NCI-H2107 treated with DMSO at 0.1 percent for 48 hours (cell line): ENCODE measurements at regions not wholly inside any gene's neighbourhood (a gene's known extent, or its start where the extent isn't known, plus 50 kb on each side); places are given as distances from the start of the nearest gene placed in this dataset.

Source experiments
- DNase-seq: peaks from one replicate; lab custom pipeline; 2025; ENCODE audit not compliant: unreplicated experiment; lab: John Stamatoyannopoulos, UW

DNA sequence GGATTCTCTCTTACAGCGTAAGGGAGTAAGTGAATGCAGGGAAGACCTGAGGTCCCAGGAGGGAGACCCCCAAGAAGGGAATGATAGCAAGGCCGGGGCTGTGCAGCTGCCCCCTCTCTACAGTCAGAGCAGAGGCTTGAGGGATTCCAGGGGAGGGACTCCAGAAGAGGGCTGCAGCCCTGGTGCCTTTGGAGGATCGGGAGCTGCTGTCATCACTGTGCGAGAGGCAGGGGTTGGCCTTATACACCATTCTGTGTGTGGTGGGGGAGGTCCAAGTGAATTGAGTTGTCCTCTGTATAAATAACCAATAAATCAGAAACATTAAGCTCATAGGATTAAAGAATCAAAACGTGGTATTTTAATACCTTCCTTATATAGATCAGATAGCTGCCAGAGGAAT, 114.9 kb downstream of the GLI2 start:
- no peak for DNase-seq

DNA sequence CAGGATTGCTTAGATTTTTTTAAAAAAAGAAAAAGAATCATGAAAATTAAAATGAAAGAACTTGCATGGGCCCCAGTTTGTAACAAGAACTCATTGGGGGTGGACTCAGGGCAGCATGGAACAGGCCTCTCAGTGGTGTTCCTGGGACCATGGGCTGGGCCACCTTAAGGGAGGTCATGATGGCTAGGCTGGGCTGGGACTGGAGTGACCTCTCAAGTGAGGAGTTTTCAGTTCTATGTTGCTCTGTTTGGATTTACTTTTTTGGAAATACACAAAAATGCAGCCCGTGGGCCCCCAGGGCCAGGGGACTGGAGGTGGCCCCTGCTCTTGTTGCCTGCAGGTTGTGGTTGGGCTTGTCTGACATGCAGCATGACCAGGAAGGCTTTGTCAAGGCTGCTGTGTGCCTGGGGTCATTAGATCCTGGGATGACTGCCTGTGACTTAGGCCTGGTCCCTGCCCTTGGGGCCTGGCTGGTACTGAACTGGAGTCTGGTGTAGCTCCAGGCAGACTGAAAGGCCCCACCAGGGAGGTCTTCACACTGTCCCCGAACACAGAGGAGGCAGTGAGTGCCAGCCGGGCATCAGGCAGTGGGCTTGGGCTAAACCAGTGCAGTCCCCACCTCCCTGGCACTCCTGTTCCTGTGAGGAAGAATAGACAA, 115.6 kb downstream of the GLI2 start:
- no peak for DNase-seq

DNA sequence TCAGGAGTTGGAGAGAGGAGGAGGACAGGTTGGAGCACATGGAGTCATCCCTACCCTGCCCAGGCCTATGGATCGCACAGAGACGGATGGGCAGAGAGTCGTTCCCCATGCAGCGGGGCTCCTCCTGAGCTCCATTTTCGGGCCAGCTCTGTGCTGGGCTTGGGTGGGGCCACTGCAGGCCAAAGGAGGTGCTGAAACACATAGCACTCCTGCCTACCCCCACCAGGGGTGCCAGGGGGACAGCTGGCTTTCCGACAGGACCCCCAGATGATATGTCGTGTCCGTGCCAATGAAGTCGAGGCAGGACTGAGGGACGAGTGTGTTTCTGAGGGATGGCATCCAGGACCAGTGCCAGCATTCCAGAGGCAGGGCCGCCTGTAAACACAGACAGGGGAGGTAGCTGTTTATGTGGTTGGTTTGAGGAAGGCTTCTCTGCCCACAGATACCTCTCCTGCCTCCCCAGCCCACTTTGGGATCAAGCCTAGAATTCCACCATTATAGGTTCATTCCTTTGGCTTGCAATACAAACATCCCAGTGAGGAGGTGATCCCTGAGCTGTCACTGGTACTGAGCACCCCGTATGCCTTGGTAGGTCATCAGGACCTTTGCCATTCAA, 116.6 kb downstream of the GLI2 start:
- DNase-seq, result no peak

DNA sequence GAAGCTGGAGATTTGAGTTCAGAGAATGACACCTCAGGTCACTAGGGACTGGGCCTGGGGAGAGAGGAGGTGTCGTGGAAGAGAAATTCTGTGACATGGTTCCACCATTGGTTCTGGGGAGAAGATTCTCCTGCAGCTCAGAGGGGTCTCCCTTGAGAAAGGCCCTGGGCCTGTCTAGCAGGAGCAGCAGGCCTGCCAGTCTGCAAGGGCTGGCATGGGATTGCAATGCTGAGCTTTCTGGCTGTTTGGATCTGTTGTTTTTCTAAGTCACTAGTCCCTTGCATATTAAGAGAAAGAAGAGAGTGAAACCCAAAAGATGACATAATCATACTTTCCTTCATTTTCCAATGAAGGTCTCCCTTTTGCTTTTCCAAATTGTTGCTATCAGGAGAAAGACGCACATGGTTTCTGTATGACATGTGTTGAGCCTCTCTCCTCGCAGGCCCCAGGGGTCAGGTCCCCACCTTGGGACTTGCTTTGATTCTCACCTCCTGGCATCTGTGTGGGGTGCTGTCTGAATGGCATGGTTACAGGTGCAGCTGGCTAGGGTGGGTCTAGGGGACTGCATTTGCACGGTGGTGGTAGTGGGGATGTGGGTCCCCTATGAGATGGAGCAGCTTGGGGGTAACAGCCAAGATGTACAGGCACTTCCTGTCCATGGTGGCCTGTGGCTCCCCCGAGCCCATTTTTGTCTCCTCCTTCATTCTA, 117.8 kb downstream of the GLI2 start:
- DNase-seq, result no peak

DNA sequence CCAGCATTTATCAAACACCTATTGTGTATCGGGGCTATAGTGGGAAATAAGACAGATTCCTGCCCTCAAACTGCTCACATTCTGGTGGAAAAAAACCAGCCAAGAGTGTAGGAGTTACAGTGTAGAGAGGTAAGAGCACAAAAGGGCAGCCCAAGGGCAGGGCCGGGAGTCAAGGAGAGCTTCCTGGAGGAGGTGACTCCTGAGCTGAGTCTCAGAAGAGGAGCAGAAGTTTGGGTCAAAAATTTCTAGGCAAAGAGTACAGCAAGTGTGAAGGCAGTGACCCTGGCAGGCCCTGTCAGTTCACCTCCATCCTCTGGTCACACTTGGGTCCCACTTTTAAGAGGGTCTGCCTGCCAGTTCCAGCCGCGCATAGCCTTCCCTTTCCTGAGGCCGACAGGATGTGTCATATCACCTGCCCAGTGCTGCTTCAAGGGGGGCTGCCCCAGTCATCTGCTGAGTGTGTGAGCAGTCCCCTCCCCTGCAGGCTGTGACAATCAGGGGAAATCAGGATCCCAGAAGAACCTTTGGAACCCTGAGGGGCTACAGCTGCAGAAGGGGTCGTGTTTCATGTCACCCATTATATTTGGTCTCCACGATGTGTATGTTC, 118.4 kb downstream of the GLI2 start:
- DNase-seq, result no peak

DNA sequence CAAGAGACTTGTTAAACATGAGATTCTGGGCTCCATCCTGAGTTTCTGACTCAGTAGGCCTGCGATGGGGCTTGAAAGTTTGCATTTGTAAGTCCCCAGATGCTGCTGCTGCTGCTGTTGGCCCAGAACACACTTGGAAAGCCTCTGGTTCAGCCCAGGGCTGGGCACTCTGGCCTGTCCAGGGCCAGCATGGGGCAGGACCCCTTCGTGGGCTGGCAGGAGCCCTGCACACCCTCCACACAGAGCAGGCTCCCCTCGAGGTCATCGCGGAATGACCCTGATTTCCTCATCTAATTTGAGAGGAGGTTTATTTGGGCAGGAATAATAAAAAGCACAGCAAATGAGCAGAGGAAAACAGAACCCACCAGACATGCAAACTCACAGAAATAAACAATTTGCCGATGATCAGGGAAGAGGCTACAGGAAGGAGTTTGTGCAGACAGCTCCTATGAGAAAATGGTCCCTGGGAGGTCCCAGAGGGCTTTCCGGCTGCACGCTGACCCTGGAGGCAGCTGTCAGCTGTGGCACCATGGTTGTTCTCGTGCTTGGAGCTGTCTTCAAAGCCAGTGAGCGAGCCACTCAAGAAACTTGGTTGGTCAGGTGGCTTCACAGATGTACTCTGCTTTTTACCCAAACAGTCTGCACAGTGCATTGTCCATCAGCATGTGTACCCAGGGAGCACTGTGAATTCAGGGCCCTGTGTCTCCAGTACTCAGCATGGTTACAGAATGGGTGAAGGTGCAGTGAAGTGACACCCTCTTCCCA, 119.3 kb downstream of the GLI2 start:
- DNase-seq, result no peak

DNA sequence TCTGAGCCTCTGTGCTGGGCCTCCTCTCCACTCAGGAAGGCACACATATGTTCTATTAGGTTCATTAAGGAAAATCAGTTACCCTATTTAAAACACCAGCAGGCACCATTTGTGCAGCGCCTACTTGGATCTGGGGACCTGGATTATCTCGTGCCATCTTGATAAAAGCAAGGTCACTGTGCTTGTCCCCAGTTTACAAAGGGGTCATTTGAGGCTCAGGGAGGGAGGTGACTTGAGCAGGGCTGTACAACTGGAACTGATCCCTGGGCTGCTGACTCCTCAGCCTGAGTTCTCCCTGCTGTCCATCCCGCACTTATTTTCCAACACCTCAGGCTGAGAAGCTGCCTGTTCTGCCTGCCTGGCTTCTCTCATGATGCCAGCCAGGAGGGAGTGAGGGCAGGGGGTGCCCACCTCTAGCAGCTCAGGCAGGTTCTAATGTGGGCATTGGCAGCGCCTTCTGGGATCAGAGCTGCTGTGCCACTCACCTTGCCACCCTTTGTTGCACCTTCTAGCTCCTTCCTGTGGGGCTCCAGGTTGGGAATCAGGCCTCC, 120.3 kb downstream of the GLI2 start:
- DNase-seq, result no peak

DNA sequence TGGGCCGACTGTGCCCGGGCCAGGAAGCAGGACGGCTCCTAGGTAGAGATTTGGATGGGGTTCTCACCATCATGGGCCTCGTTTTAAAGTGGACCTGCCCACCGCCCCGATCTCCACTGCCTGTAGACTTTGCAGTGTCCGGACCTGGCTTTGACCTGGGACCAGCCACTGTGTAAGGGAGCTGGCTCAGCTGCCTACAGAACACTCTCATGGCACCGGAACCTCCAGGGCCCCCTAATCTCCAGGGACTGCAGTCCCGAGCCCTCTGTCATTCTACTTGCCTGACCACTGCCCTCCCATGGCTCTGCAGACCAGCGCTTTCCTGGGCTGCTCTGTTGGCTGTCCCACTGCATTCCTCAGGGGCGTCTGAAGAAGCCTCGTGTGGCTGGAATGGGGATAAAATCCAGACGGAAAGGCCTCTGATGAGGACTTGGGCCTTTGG, 120.8 kb downstream of the GLI2 start:
- DNase-seq, result no peak

DNA sequence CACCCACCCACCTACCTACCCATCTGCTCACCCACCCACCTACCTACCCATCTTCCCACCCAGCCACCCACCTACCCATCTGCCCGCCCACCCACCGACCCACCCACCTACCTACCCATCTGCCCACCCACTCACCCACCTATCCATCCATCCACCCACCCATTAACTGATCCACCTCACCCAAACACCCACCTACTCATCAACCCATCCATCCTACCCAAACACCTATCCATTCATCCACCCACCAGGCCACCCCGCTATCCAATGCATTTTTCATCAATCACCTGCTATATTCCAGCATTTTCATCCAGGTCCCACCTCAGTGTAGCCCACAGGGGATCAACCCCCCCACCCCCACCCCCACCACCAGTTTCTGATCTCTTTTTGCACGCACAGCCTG, 121.8 kb downstream of the GLI2 start:
- DNase-seq, result no peak

DNA sequence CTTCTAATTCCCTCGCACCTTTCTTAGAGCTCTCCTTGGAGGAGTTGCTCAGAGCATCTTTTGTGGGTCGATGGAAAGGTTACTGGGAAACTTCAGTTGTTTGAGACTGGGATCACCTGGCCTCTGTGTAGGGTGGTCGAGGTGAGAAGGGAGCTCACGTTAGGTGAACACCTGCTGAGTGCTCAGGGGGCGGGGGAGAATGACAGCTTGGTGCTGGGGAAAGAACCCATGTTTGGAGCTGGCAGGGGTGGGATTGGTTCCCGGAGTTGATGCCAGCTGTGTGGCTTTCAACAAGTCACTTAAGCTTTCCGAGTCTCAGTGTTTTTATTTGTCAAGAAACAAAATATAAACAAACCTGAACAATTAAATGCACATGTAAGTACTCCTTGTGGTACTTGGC, 122.3 kb downstream of the GLI2 start:
- DNase-seq, result no peak

DNA sequence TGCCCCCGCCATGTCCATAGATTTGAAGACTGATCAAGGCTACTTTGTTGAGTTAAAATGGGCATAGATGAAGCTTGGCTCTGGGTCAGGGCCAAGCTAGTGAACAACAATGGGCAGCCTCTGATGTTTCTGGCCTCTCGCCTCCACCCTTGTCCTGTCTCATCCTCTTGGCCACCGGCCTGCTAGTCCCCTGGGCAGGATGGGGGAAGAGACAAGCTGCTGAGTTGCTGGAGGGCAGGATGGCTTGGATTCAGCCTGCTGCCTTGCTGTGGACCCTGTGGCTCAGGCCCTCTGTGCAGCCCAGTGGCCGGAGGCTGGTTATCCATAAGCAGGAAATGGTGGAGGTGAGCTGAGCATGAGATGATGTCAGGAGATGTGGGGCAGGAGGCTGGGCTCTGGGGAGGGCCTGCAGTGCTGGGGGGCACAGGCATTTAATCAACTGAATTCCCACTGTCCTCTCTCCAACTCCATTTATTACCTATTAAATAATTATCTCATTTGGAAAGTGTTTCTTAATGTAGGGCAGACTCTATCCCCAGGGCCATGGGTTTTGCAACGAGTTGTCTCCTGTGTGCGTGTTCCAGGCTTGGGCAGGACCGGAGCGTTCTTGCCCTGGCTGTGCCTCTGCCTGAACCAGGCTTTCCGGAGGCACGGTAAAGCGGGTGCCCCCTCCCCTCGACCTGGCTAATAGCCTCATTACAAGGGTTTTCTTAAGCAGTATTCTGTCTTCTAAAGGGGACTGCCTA, 122.9 kb downstream of the GLI2 start:
- DNase-seq, result no peak

DNA sequence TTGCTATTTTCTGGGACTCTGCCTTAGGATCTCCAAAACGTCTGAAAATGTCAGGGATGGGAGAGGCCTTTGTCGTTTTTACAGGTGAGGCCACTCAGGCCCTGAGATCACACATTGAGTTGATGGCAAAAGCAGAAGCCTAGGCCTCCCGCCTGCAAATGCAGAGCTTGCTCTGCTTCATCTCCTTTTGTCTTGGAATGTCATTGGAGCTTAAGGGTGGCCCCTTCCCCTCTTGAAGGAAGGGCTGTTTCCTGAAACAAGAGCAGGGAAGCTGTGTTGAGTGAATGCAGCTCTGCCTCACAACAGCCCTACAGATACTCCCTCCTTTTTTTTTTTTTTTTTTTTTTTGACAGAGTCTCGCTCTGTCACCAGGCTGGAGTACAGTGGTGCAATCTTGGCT, 123.5 kb downstream of the GLI2 start:
- DNase-seq, result no peak

DNA sequence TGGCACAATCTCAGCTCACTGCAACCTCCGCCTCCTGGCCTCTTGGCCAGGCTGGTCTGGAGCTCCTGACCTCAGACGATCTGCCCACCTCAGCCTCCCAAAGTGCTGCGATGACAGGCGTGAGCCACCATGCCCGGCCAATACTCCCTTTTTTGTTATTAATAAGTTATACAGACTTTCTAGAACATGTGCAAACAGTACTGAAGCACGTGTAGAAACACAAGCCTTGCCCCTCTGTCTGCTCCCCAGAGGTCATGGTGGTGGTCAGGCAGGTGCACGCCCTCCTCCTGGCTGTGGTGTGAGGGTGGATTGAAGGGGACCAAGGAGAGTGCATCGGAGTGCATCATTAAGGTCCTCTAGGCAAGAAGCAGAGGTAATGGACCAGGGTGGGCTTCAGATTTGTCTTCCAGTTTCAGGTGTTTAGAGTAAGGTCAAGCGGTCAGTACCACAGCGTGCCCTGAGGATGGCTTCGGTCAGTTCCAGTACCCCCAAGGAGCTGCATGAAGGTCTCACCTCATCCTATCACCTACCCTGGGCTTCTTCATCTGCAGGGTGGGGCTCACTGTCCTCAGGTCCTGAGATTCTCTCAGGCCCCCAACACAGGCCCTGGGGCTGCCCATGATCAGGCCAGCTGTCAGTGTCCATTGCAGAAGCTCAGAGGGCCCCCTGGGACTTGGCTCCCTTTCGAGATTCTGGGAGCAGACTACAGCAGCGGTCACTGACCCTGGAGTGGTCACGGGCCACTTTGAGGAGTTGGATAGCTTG, 124.3 kb downstream of the GLI2 start:
- DNase-seq, result no peak

DNA sequence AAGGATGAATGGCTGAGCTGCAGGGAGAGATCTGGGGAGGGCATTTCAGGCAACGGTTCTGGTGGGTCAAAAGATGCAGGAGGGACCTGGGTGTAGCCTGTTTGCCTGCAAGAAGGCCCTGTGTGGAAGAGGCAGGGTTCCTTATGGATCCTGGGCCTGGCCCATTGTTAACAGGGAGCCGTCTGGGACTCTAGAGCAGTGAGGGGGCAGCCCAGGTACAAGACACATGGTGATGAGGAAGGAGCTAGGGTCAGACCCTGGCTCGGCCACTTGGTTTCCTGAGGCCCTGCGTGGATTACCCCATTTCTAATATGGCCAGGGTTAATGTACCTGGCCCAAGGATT, 124.9 kb downstream of the GLI2 start:
- no peak for DNase-seq

DNA sequence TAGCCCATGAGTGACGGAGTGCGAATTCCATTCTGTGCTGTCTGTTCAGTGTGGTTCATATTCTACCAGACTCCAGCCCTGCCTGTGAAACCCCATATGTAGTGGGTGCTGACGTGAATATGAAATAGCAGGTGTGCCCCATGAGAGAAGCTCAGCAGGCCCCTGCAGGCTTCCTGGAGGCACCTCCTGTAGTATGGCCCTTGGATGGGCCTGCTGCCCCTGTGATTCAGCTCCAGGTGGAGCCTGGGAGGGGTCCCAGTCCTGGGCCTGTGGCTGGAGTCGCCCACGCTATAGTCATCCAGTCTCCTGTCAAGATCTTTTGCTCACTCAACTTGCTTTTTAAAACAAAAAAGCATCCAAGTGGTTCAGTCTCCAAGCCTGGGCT, 125.5 kb downstream of the GLI2 start:
- no peak for DNase-seq

DNA sequence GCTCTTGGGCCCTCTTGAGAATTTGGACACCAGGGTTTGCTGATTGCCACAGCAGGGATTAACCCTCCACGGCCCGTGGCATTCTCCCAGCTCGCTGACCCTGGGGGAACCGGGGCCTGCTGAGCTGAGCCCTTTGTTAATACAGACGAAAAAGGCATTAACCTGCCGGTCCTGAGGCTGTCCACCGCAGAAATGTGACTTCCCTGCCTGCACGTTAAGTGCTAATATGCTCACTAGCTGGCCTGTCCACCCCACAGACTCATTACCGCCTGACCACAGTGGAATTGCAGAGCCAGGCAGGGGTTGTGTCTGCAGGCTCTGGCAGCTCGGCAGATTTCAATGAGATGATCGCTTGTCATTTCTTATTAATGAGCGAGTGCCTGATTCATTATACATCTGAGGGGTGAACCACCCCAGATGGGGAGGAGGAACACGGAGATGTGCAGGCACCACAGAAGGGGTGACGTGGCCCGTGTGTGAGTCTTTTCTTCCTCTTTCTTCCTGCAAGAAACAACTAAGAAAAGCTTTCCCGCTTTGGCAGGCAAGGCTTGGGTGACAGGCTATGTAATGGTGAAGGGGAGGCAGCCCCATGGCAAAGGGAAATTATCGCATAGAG, 126.0 kb downstream of the GLI2 start:
- no peak for DNase-seq

DNA sequence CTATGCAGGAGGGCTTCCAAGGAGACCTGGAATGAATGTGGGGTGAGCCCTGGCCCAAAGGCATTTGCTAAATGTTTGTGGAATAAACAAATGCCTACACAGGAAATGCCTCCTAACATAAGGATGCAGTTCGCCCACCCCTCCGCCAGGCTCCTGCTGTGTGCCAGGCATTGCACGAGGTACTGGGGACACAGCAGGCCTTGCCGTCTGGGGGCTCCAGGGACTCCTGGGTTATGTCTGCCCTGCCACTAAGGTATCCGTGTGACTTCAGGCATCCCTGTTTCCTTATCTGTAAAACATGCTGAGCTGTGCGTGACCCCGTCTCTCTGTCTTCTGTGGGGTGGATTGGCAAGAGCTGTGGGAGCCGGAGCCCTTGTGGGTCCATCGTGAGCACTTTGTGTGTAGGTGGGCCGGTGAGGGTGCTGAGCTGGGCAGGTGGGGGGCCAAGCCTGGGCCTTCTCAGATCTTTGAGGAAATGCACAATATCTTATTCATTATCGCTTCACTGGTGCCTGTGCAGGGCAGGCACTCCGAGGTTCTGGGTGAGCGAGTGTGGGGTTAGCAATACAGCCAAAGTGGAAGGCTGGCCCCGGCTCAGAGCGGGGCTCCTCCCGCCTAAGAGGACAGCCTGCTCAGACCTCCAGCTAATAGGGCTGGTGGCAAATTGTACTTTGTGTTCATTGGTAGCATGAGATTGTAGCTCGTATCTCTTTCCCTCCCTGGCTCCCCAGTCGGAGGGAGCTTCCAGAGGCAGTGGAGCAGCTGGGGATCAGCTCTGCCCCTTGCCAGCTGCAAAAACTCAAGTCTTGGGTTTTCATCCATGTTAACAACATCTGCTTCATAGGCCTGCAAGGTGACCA, 126.8 kb downstream of the GLI2 start:
- no peak for DNase-seq

DNA sequence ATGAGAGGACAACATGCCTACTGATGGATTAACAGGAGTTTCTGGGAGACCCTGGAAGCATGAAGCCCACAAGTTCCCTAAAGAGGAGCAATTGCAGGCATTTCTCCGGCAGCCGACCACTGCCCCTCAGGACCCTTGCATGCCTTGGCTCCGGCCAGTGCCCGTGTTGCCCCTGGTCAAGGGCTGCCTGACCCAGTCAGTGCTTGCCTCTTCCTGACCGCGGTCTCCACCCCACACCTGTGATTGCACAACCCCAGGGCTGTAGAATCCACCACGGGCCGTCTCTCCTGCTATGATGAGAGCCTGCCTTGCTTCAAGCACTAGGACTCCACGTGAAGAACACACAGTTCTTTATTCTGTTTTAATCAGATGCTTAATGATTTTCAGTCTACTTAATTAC, 127.5 kb downstream of the GLI2 start:
- no peak for DNase-seq
